ENCODE measurements at regions not wholly inside any gene's neighbourhood (a gene's known extent, or its start where the extent isn't known, plus 50 kb on each side); places are given as distances from the start of the nearest gene placed in this dataset.

- ChIA-PET CTCF (no interaction called here), POLR2A (no interaction called here)
- Mint-ChIP-seq H3K4me1 (no peaks in the 10 kb centered on the region), H3K9me3 (no peaks in the 10 kb centered on the region), H3K36me3 (ENCODE audit: low read depth) (no peaks in the 10 kb centered on the region), H3K27me3 (no peaks in the 10 kb centered on the region), H3K4me3 (no peak overlapping the region), H3K27ac (no peak overlapping the region)
- DNase-seq = no peak
Measured at GRCh38 chr9:103811462-103811861, 282.6 kb upstream of the SMC2 start.

DNA sequence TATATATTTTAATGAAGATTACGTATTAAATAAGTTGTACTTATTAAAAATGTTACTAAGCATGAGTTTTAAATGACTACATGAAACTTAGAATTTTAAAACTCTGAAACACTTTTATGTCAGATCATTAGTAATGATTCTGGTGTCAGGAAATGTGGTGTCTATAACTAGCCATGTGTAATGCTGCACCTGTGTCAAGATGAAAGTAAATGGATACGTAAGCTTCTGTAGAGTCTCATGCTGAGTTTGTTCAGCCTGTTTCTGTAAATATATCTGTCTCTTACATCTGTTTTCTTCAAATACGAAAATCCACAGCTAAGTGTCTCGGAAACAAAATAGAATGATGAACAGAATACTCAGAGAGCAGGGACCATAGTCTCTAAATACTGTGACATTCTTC, 278.0 kb upstream of the SMC2 start:
- ChIA-PET POLR2A (no interaction called here), CTCF (no interaction called here)
- Mint-ChIP-seq H3K4me3 (no peak overlapping the region), H3K27me3 (no peaks in the 10 kb centered on the region), H3K27ac (no peak overlapping the region), H3K4me1 (no peaks in the 10 kb centered on the region), H3K9me3 (no peaks in the 10 kb centered on the region), H3K36me3 (ENCODE audit: low read depth) (no peaks in the 10 kb centered on the region)
- DNase-seq = no peak

- Mint-ChIP-seq H3K27ac (no peak overlapping the region), H3K4me3 (no peak overlapping the region), H3K36me3 (ENCODE audit: low read depth) (no peaks in the 10 kb centered on the region), H3K9me3 (no peaks in the 10 kb centered on the region), H3K27me3 (no peaks in the 10 kb centered on the region), H3K4me1 (no peaks in the 10 kb centered on the region)
- ChIA-PET CTCF (no interaction called here), POLR2A (no interaction called here)
- no peak for DNase-seq
Measured at GRCh38 chr9:103819936-103820335, 274.2 kb upstream of the SMC2 start.

DNA sequence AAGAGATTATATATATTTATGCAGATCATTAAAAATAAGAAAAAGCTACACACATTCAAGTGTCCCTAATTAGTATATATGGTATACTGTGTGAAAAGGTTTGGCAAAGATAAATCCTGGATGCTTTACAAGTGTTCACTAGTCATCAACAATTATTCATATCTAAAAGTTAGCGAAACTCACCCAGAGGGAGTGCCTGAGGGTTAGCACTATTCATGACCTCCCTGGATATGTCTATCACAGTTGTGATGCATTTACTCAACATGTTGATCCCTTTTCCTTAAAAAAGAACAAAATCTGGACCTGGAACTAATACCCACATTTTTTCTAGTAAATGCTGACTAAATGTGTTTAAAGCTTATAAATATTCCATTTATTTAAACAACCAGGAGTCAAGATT, 273.0 kb upstream of the SMC2 start:
- no peaks in the 10 kb centered on the region for H3K36me3 Mint-ChIP-seq (ENCODE audit: low read depth)
- DNase-seq = no peak
- H3K27ac Mint-ChIP-seq = no peak overlapping the region
- H3K4me3 Mint-ChIP-seq = no peak overlapping the region
- no peaks in the 10 kb centered on the region for H3K9me3 Mint-ChIP-seq
- no peaks in the 10 kb centered on the region for H3K4me1 Mint-ChIP-seq
- ChIA-PET POLR2A (no interaction called here), CTCF (no interaction called here)
- H3K27me3 Mint-ChIP-seq = no peaks in the 10 kb centered on the region

DNA sequence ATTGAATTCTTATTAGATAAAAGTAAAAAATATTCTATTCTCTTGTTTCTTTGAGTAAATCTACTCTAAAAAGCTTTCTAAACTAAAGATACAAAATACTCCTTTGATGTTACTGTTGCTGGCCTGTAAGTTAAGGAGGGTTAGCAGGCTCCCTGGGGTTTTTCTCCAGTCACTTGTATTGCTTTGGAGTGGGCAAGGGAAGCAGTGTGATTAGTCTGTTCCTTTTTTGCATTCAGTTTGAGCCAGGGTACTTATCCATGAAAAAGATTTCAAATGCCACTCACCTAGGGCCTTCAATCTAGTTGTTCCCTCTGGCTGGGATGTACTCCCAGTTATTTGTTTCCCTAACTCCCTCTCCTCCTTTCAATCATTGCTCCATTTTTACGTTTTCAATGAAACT, 256.2 kb upstream of the SMC2 start:
- Mint-ChIP-seq H3K4me3 (no peak overlapping the region), H3K4me1 (no peaks in the 10 kb centered on the region), H3K36me3 (ENCODE audit: low read depth) (no peaks in the 10 kb centered on the region), H3K27me3 (no peaks in the 10 kb centered on the region), H3K27ac (no peak overlapping the region), H3K9me3 (no peaks in the 10 kb centered on the region)
- POLR2A ChIA-PET = no interaction called here
- DNase-seq = no peak
- CTCF ChIA-PET = no interaction called here

DNA sequence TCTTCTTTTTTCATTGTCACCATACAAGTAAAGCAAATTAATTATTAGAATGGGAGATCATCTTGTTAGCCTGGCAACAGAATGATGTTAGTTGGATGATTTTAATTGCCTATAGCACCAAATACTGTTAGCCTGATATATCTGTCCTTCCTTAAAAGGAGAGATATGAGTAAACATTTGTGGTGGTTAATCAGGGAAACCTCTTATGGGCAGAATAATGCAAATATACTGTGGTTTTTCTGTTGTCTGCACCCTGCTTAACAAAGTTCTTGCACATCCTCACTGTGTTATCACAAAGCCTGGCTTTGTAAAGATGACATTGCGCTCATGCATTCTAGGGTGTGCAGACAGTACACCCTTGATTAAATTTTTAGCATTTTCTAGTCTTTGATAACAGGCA, 254.9 kb upstream of the SMC2 start:
- Mint-ChIP-seq H3K4me1 (no peaks in the 10 kb centered on the region), H3K9me3 (no peaks in the 10 kb centered on the region), H3K27me3 (no peaks in the 10 kb centered on the region), H3K27ac (no peak overlapping the region), H3K36me3 (ENCODE audit: low read depth) (no peaks in the 10 kb centered on the region), H3K4me3 (no peak overlapping the region)
- POLR2A ChIA-PET = no interaction called here
- CTCF ChIA-PET = no interaction called here
- DNase-seq = no peak

- Mint-ChIP-seq H3K36me3 (ENCODE audit: low read depth) (no peaks in the 10 kb centered on the region), H3K4me3 (no peak overlapping the region), H3K27ac (no peak overlapping the region), H3K4me1 (no peaks in the 10 kb centered on the region), H3K9me3 (no peaks in the 10 kb centered on the region), H3K27me3 (no peaks in the 10 kb centered on the region)
- no peak for DNase-seq
- POLR2A ChIA-PET = no interaction called here
- CTCF ChIA-PET = no interaction called here
Measured at GRCh38 chr9:103867886-103868285, 226.2 kb upstream of the SMC2 start.

DNA sequence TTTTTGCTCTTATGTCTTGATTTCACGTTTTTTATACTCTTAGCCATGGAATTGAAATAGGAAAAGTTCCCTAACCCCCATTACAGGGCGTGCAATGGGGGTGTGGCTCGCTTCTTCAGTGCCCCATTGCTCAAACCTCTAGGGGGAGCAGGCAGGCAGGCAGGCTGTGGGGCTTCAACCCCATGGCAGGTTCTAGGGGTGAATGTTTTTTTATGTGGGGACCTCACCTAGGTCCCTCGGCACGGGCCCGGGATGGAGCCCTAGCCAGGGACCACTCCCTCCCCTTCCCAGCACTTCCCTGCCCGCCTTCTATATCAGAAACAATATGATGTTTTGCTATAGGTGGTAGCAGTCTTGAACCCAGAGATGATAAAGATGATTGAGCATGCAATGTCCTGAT, 221.3 kb upstream of the SMC2 start:
- Mint-ChIP-seq H3K27me3 (no peaks in the 10 kb centered on the region), H3K9me3 (no peaks in the 10 kb centered on the region)

GRCh38 chr9:103881419-103881818, 212.7 kb upstream of the SMC2 start:
- POLR2A ChIA-PET = no interaction called here
- no peaks in the 10 kb centered on the region for H3K36me3 Mint-ChIP-seq (ENCODE audit: low read depth)
- no peak for DNase-seq
- no peaks in the 10 kb centered on the region for H3K4me1 Mint-ChIP-seq
- no peaks in the 10 kb centered on the region for H3K9me3 Mint-ChIP-seq
- no peak overlapping the region for H3K27ac Mint-ChIP-seq
- CTCF ChIA-PET = no interaction called here
- no peak overlapping the region for H3K4me3 Mint-ChIP-seq
- H3K27me3 Mint-ChIP-seq = no peaks in the 10 kb centered on the region

More for the DNA sequence above, 221.3 kb upstream of the SMC2 start:
- H3K36me3 Mint-ChIP-seq (ENCODE audit: low read depth) = no peaks in the 10 kb centered on the region
- DNase-seq = no peak
- ChIA-PET CTCF (no interaction called here), POLR2A (no interaction called here)
- no peak overlapping the region for H3K4me3 Mint-ChIP-seq
- H3K4me1 Mint-ChIP-seq = no peaks in the 10 kb centered on the region
- no peak overlapping the region for H3K27ac Mint-ChIP-seq

DNA sequence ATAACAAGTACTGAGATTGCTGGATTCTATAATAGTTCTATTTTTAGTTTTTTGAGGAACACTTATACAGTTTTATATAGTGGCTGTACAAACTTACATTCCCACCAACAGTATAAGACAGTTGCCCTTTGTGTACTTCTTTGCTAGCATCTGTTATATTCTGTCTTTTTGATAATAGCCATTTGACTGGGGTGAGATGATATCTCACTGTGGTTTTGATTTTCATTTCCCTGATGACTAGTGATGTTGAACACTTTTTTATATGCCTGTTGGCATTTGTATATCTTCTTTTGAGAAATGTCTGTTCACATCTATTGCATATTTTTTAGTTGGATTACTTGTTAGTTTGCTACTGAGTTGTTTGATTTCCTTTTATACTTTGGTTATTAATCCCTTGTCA, 204.1 kb upstream of the SMC2 start:
- no peaks in the 10 kb centered on the region for H3K27me3 Mint-ChIP-seq
- H3K27ac Mint-ChIP-seq = no peak overlapping the region
- ChIA-PET CTCF (no interaction called here), POLR2A (no interaction called here)
- no peaks in the 10 kb centered on the region for H3K9me3 Mint-ChIP-seq
- H3K36me3 Mint-ChIP-seq (ENCODE audit: low read depth) = no peaks in the 10 kb centered on the region
- H3K4me3 Mint-ChIP-seq = no peak overlapping the region
- no peaks in the 10 kb centered on the region for H3K4me1 Mint-ChIP-seq
- no peak for DNase-seq

DNA sequence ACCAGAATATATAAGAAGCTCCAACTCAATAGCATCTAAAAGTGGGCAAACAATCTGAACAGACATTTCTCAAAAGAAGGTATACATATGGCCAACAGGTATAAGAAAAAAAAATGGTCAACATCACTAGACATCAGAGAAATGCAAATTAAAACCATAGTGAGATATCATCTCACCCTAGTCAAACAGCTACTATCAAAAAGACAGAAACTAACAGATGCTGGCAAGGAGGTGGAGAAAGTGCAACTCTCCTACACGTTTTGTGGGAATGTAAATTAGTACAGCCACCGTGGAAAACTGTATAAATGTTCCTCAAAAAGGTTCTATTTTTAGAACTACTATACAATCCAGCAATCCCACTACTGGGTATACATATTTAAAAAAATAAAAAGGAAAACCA, 199.9 kb upstream of the SMC2 start:
- POLR2A ChIA-PET = no interaction called here
- no peak for DNase-seq
- Mint-ChIP-seq H3K27me3 (no peaks in the 10 kb centered on the region), H3K4me1 (no peaks in the 10 kb centered on the region), H3K9me3 (no peaks in the 10 kb centered on the region), H3K27ac (no peak overlapping the region), H3K36me3 (ENCODE audit: low read depth) (no peaks in the 10 kb centered on the region), H3K4me3 (no peak overlapping the region)
- CTCF ChIA-PET = no interaction called here

- H3K27ac Mint-ChIP-seq = no peak overlapping the region
- H3K9me3 Mint-ChIP-seq = no peaks in the 10 kb centered on the region
- DNase-seq = no peak
- POLR2A ChIA-PET = no interaction called here
- H3K4me3 Mint-ChIP-seq = no peak overlapping the region
- no peaks in the 10 kb centered on the region for H3K36me3 Mint-ChIP-seq (ENCODE audit: low read depth)
- H3K27me3 Mint-ChIP-seq = no peaks in the 10 kb centered on the region
- CTCF ChIA-PET = no interaction called here
- no peaks in the 10 kb centered on the region for H3K4me1 Mint-ChIP-seq
Measured at GRCh38 chr9:103898550-103898949, 195.6 kb upstream of the SMC2 start.

GRCh38 chr9:103899866-103900265, 194.2 kb upstream of the SMC2 start:
- Mint-ChIP-seq H3K4me1 (no peaks in the 10 kb centered on the region), H3K27me3 (no peaks in the 10 kb centered on the region), H3K36me3 (ENCODE audit: low read depth) (no peaks in the 10 kb centered on the region), H3K27ac (no peak overlapping the region), H3K9me3 (no peaks in the 10 kb centered on the region), H3K4me3 (no peak overlapping the region)
- no peak for DNase-seq
- ChIA-PET CTCF (no interaction called here), POLR2A (no interaction called here)

DNA sequence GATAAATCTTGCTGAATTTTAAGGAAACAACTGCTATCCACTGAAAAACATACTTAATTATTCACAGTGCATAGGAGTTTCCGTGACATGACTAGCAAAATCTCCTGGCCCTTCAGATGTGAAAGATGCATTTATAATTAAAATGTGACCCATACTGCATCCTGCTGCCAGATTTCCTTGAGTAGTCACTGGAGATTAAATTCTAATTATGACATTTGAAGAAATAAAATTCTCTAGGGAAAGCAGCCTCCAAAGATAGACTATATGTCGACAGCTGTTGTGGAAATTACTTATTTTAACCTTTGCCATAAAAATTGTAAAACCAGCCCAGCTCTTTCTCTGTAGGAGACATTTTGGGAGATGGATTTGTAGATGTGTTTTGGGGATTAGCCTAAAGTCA, 193.6 kb upstream of the SMC2 start:
- Mint-ChIP-seq H3K4me1 (no peaks in the 10 kb centered on the region), H3K27ac (no peak overlapping the region), H3K36me3 (ENCODE audit: low read depth) (no peaks in the 10 kb centered on the region), H3K9me3 (no peaks in the 10 kb centered on the region), H3K27me3 (no peaks in the 10 kb centered on the region), H3K4me3 (no peak overlapping the region)
- POLR2A ChIA-PET = no interaction called here
- CTCF ChIA-PET = no interaction called here
- DNase-seq = no peak

DNA sequence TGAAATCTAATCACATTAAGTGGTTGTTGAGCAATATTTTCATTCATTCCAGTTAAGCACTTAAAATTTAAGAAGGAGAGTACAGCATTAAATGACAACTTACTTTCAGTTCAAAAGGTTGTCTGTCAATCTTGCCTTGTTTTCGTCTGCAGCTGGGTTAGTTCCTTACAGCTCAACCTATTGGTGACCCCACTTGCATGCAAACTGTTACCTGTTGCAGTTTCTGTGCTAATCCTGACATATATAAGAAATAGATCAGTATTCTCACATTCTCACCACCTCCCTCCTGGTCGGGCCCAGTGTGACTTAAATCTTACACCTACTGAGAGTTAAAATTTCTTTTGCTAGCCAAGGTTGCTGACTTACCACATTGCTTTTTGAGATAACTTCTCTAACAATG, 191.8 kb upstream of the SMC2 start:
- ChIA-PET CTCF (no interaction called here), POLR2A (no interaction called here)
- H3K27ac Mint-ChIP-seq = no peak overlapping the region
- no peaks in the 10 kb centered on the region for H3K4me1 Mint-ChIP-seq
- H3K4me3 Mint-ChIP-seq = no peak overlapping the region
- no peaks in the 10 kb centered on the region for H3K27me3 Mint-ChIP-seq
- H3K36me3 Mint-ChIP-seq (ENCODE audit: low read depth) = no peaks in the 10 kb centered on the region
- H3K9me3 Mint-ChIP-seq = no peaks in the 10 kb centered on the region
- DNase-seq = no peak

Data from activated CD4-positive, alpha-beta memory T cell treated with anti-CD3 and anti-CD28 coated beads, Interleukin-2, amount 10 ng/mL, durations not matched to agents 7 days and 5 days (primary cell).